Transverse colon (tissue), 4 donors: ENCODE measurements at regions not wholly inside any gene's neighbourhood (a gene's known extent, or its start where the extent isn't known, plus 50 kb on each side); places are given as distances from the start of the nearest gene placed in this dataset.

Source experiments
- CTCF ChIP-seq, 5 experiments: fragments of 200-600 bp in 3 of 5; fragments of 450-650 bp in 2 of 5; sonication (generic) in 3 of 5; IDR thresholded peaks; 1 replicate in 2 of 5; 2 replicates in 3 of 5; pipeline ENCODE4 v1.5.1; 2016 to 2017; ENCODE audit warnings: antibody characterized with exemption in 5 of 5, inconsistent platforms in 3 of 5, mild to moderate bottlenecking in 2 of 5, moderate library complexity in 1 of 5
- EP300 ChIP-seq: sonication (generic); formaldehyde crosslinking; IDR thresholded peaks from one replicate; pipeline ENCODE4 v1.6.1; 2017; ENCODE audit warnings: antibody characterized with exemption, low read depth
- POLR2A ChIP-seq: fragments of 450-650 bp; IDR thresholded peaks from one replicate; pipeline ENCODE4 v1.6.1; 2016; ENCODE audit warnings: antibody characterized with exemption, mild to moderate bottlenecking, moderate library complexity
- POLR2AphosphoS5 ChIP-seq, 3 donors: sonication (generic); formaldehyde crosslinking; IDR thresholded peaks; one replicate each; pipeline ENCODE4 v1.6.1; 2016; ENCODE audit warnings: antibody characterized with exemption in 3 of 3

GRCh38 chr2:192292478-192292877 lies 97.7 kb upstream of the TMEFF2 start:
- TF ChIP-seq CTCF (IDR thresholded peaks at IDR 0.05) (no peak), POLR2A (no peak), EP300 (no peak), POLR2AphosphoS5 (IDR thresholded peaks at IDR 0.05) (no peak)
